AG09319 (cell line): ENCODE measurements at regions not wholly inside any gene's neighbourhood (a gene's known extent, or its start where the extent isn't known, plus 50 kb on each side); places are given as distances from the start of the nearest gene placed in this dataset.

Experiments
- DNase-seq: peaks from one replicate; pipeline ENCODE4 v3.0.0-alpha.2; 2010; ENCODE audit warnings: low read depth; ENCODE audit errors: extremely low read depth
- CTCF ChIP-seq: IDR thresholded peaks from 2 replicates; pipeline ENCODE4 v1.5.1; 2011; ENCODE audit warnings: low read depth, mild to moderate bottlenecking, inconsistent platforms, low read length, moderate library complexity

- no peak for TF ChIP-seq CTCF
- no peak for DNase-seq
Observed at GRCh38 chr4:27775156-27775555, 914.5 kb downstream of the STIM2 start.

GRCh38 chr4:27779827-27780226 is 919.2 kb downstream of the STIM2 start:
- no peak for TF ChIP-seq CTCF
- DNase-seq: no peak

GRCh38 chr4:27787195-27787594 is 926.6 kb downstream of the STIM2 start:
- no peak for DNase-seq

GRCh38 chr4:27789773-27790172 is 929.1 kb downstream of the STIM2 start:
- DNase-seq: no peak
- TF ChIP-seq CTCF: no peak

More at GRCh38 chr4:27787195-27787594, 926.6 kb downstream of the STIM2 start:
- no peak for TF ChIP-seq CTCF

- TF ChIP-seq CTCF: no peak
- no peak for DNase-seq
Observed at GRCh38 chr4:27790911-27791310, 930.3 kb downstream of the STIM2 start.

- no peak for TF ChIP-seq CTCF
- no peak for DNase-seq
Observed at GRCh38 chr4:27791640-27792039, 931.0 kb downstream of the STIM2 start.

GRCh38 chr4:27807207-27807606 is 946.6 kb downstream of the STIM2 start:
- TF ChIP-seq CTCF: no peak
- no peak for DNase-seq
